GM12872 (cell line): ENCODE measurements at regions not wholly inside any gene's neighbourhood (a gene's known extent, or its start where the extent isn't known, plus 50 kb on each side); places are given as distances from the start of the nearest gene placed in this dataset.

Experiments
- TF ChIP-seq, protein P1 (sequence below): IDR thresholded peaks from 3 replicates; pipeline ENCODE4 v1.5.1; 2011; ENCODE audit warnings: low read depth, mild to moderate bottlenecking, low read length, moderate library complexity; ENCODE audit not compliant: insufficient read depth

DNA sequence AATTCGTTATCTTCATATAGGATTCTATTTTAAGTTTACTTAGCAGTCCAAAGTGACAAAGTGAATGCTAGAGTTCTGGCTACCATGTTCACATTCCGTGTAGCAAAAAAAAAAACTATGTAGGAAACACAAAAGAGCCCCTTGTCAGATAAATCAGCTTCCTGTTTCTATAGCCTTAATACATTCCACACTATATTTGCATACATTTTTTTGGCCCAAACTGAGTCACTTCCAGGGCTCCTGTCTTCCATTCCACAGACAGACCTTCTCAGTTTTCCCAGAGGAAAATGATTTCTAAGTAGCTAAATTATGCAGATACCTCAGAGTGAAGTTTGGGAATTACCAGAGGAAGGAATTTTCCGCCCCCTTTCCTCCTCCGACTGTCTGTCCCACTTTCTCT, 841.9 kb upstream of the HS3ST1 start:
- TF ChIP-seq, protein P1, sequence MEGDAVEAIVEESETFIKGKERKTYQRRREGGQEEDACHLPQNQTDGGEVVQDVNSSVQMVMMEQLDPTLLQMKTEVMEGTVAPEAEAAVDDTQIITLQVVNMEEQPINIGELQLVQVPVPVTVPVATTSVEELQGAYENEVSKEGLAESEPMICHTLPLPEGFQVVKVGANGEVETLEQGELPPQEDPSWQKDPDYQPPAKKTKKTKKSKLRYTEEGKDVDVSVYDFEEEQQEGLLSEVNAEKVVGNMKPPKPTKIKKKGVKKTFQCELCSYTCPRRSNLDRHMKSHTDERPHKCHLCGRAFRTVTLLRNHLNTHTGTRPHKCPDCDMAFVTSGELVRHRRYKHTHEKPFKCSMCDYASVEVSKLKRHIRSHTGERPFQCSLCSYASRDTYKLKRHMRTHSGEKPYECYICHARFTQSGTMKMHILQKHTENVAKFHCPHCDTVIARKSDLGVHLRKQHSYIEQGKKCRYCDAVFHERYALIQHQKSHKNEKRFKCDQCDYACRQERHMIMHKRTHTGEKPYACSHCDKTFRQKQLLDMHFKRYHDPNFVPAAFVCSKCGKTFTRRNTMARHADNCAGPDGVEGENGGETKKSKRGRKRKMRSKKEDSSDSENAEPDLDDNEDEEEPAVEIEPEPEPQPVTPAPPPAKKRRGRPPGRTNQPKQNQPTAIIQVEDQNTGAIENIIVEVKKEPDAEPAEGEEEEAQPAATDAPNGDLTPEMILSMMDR: no peak

DNA sequence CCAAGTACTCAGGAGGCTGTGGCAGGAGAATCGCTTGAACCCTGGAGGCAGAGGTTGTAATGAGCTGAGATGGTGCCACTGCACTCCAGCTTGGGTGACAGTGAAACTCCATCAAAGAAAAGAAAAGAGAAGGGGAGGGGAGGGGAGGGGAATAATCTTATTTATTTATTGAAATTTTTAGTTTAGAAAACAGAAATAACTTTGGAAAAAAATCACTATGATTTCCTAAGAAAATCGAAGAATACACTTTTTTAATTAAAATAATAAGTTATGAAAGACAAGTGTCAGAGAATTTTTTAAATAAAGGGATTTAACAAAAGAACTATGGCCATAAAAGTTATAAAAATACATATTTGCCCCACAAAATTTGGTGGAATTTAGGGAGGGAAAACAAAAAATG, 836.9 kb upstream of the HS3ST1 start:
- TF ChIP-seq, protein P1: no peak

DNA sequence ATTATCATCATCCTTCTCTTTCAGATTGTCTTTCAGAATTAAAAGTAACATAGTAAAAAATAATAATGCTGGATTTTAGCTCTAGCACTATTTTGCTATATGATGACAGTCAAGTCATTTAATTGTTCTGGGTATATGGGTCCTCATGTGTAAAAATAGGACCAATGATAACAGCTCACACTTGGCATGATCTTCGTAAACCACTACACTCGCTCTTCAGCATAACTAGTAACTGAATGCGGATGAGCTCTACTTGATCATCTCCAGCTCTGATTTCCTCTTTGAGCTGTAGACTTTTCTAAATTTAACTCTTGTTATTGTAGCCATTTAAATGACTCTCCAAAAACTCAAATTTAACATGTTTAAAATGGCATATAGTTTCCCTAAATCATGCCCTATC, 831.8 kb upstream of the HS3ST1 start:
- TF ChIP-seq, protein P1: no peak

DNA sequence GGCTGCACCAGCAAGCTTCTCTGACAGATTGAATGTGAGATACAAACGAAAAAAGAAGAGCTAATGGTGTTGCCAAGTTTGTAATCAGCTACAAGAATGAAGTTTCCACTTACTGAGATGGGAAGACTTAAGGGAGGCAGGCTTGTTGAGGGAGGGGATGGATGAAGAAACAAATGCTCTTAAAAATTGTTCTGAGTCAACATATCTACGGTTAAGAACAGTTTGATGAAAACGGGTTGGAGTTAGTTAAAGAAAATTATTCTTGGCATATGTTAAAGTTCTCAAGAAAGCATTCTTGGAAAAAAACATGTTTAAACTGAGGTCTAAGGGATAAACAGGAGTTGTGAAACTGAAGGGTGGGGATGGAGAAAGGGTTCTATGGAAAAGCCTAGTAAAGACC, 816.3 kb upstream of the HS3ST1 start:
- TF ChIP-seq, protein P1: no peak

DNA sequence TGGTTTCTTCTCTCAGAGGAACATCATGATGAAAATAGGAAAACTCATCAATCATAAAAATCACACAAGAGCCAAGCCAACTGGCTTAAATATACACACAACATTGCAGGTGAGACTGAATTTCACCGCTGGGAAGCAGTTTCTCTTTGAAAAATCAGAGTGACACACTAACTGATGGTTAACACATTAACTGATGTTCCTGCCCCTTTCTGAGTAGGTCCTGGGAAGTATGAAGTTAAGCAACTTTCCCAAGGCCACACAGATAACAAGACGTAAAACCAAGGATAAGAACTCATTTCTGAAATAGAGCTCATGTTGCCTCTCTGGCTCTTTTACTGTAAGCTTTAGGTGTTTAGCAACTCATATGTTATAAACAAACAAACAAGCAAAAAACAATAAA, 813.7 kb upstream of the HS3ST1 start:
- TF ChIP-seq, protein P1: no peak

DNA sequence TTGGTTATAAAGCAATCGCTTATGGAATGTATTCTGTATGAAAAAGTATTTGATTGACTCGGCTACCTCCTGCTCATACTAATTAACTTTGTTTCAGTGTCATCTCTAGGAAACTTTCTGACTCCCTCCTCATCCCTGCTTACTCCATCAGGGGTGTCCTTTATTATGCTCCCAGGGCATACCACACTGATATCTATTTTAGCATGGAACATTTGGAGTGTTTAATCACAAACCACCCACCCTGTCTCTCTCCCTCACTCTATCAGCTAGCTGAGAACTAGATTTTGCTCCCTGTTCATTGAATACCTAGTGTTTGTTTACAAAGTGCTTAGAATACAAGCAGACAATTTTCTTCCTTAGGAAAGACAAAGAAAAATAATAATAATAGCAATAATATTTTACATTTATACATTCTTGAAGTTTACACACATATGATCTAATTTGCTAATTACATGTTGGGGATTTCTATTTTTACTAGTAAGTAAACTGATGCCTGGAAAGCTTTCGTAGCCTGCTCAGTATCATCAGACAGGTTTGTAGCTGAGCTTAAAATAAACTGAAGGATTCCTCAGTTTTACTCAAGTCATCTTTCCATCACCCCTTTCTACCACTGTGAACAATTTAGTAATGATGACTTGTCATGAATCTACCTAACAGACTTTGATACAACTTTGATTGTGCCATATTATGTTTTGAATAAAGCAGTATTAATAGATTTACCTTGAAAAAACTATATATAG, 811.4 kb upstream of the HS3ST1 start:
- TF ChIP-seq, protein P1: no peak

DNA sequence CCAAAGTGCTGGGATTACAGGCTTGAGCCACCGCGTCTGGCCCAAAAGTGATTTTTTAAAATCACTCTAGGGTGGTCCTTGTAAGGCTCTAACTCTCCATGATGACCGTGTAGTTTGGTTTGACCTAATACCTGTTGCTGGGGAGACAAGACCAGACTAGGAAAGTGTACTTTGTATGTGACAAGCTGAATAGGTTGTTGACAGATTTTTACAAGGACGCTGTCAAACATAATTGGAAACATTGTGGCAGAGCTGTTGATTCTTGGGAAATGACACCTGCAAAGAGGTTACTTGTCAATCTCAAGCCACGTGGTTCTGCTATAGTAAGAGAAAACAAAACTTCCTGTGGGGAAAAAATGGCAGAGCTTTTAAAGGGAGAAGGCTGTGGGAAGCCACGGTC, 802.4 kb upstream of the HS3ST1 start:
- TF ChIP-seq, protein P1: no peak
